PC-3 (cell line): ENCODE measurements at regions not wholly inside any gene's neighbourhood (a gene's known extent, or its start where the extent isn't known, plus 50 kb on each side); places are given as distances from the start of the nearest gene placed in this dataset.

ENCODE experiments used
- ATAC-seq: fragments of 200-7000 bp; cut with Tn5 transposase; 2 replicates; pipeline ENCODE4 v1.9.1; 2020; ENCODE audit warnings: mild to moderate bottlenecking, moderate library complexity
- BruUV-seq: library from RNA; stranded (reverse); fragments of 400-500 nt; replicated peaks from 2 replicates; lab custom pipeline; 2021; lab: Mats Ljungman, UMichigan
- CTCF ChIA-PET: fragments of 300-600 bp; sonication (Branson Sonifier 250); formaldehyde crosslinking; loops from one replicate; lab custom pipeline; 2022; ENCODE audit warnings: antibody characterized with exemption; lab: Charles Lee
- POLR2A ChIA-PET: fragments of 300-600 bp; sonication (Branson Sonifier 250); formaldehyde crosslinking; loops from one replicate; lab custom pipeline; 2022; ENCODE audit warnings: antibody characterized with exemption; ENCODE audit not compliant: unreplicated experiment; lab: Charles Lee
- DNase-seq: peaks from one replicate; pipeline ENCODE4 v3.0.0-alpha.2; 2015
- H2AFZ ChIP-seq: fragments of 300-600 bp; sonication (generic); 2 replicates; pipeline ENCODE4 v1.6.0; 2016; ENCODE audit warnings: antibody characterized with exemption, low read length
- H3F3A ChIP-seq: fragments of 300-600 bp; sonication (generic); one replicate; pipeline ENCODE4 v1.6.0; 2017; ENCODE audit warnings: antibody characterized with exemption, low read length, control low read depth, mild to moderate bottlenecking; ENCODE audit not compliant: unreplicated experiment
- H3K27ac ChIP-seq: fragments of 300-600 bp; sonication (generic); 2 replicates; pipeline ENCODE4 v1.5.1; 2016; ENCODE audit warnings: mild to moderate bottlenecking, low read length
- H3K27me3 ChIP-seq: fragments of 300-600 bp; sonication (generic); 2 replicates; pipeline ENCODE4 v1.6.1; 2016; ENCODE audit warnings: low read length, mixed read lengths
- H3K36me3 ChIP-seq: fragments of 300-600 bp; sonication (generic); 2 replicates; pipeline ENCODE4 v1.6.1; 2016; ENCODE audit warnings: low read depth, mixed run types, low read length, mixed read lengths
- H3K4me1 ChIP-seq: fragments of 300-600 bp; sonication (generic); 2 replicates; pipeline ENCODE4 v1.5.1; 2016; ENCODE audit warnings: low read length; ENCODE audit not compliant: insufficient read depth
- H3K4me2 ChIP-seq: fragments of 300-600 bp; sonication (generic); 2 replicates; pipeline ENCODE4 v1.6.0; 2016; ENCODE audit warnings: low read length
- H3K4me3 ChIP-seq: fragments of 300-600 bp; sonication (generic); 2 replicates; pipeline ENCODE4 v1.5.1; 2016; ENCODE audit warnings: mild to moderate bottlenecking, low read length, mixed read lengths
- H3K79me2 ChIP-seq: fragments of 300-600 bp; sonication (generic); 2 replicates; pipeline ENCODE4 v1.6.1; 2017; ENCODE audit warnings: low read length, mixed read lengths
- H3K9ac ChIP-seq: fragments of 300-600 bp; sonication (generic); 2 replicates; pipeline ENCODE4 v1.6.0; 2016; ENCODE audit warnings: mild to moderate bottlenecking, low read length
- H3K9me2 ChIP-seq: fragments of 300-600 bp; sonication (generic); replicated peaks from 2 replicates; pipeline ENCODE4 v1.6.1; 2016; ENCODE audit warnings: mixed run types, low read length, mixed read lengths
- H3K9me3 ChIP-seq: fragments of 300-600 bp; sonication (generic); 2 replicates; pipeline ENCODE4 v1.6.1; 2016; ENCODE audit warnings: low read length, mixed read lengths
- H4K20me1 ChIP-seq: fragments of 300-600 bp; sonication (generic); 2 replicates; pipeline ENCODE4 v1.6.1; 2016; ENCODE audit warnings: low read length, mixed read lengths
- CTCF ChIP-seq: fragments of 300-600 bp; sonication (generic); conservative IDR thresholded peaks from 2 replicates; pipeline ENCODE4 v1.5.1; 2017; ENCODE audit warnings: antibody characterized with exemption, low read depth, mild to moderate bottlenecking, low read length
- EZH2 ChIP-seq: fragments of 300-600 bp; sonication (generic); IDR thresholded peaks from one replicate; pipeline ENCODE4 v1.6.1; 2017; ENCODE audit warnings: antibody characterized with exemption, mild to moderate bottlenecking, low read length; ENCODE audit not compliant: unreplicated experiment
- EZH2phosphoT487 ChIP-seq: fragments of 300-600 bp; sonication (generic); IDR thresholded peaks from 2 replicates; pipeline ENCODE4 v1.6.1; 2018; ENCODE audit warnings: mild to moderate bottlenecking, antibody characterized with exemption, low read length, borderline replicate concordance
- intact Hi-C: fragments of 100-400 bp; cut with micrococcal nuclease; formaldehyde crosslinking; loops from 2 replicates; pipeline ENCODE4 v1.9.0; 2023

- no peaks in the 10 kb centered on the region for H3F3A ChIP-seq
- DNase-seq (peak; percentile 24), ATAC-seq (no peak)
- no peaks in the 10 kb centered on the region for H3K36me3 ChIP-seq
- H3K79me2 ChIP-seq, result no peaks in the 10 kb centered on the region
- H3K9ac ChIP-seq, result no peak overlapping the region
- H3K4me1 ChIP-seq, result peaks cover 53% of the 10 kb centered on the region
- H4K20me1 ChIP-seq, result no peaks in the 10 kb centered on the region
- peak overlapping the region; percentile 32; the same call in 1 of the 2 replicates for H2AFZ ChIP-seq
- H3K9me3 ChIP-seq, result no peaks in the 10 kb centered on the region
- peak overlapping the region; percentile 63 for H3K27ac ChIP-seq
- H3K9me2 ChIP-seq, result no peaks in the 10 kb centered on the region
- ChIA-PET POLR2A (interaction anchor here (0.5 kb wide), 1 partner anchor 234 kb away, joined by 3 read pairs; no protein-coding TSS in a partner anchor), CTCF (no interaction called here)
- no TSS peak for BruUV-seq
- H3K4me3 ChIP-seq, result no peak overlapping the region
- TF ChIP-seq EZH2phosphoT487, result no peak
- no peaks in the 10 kb centered on the region for H3K27me3 ChIP-seq
- intact Hi-C loops, result loop anchor here (2.0 kb wide), 1 partner anchor 161 kb away; no protein-coding TSS in a partner anchor
- H3K4me2 ChIP-seq, result peak overlapping the region; percentile 34
Observed at GRCh38 chr12:124679533-124680371, 112.3 kb upstream of the NCOR2 start.

GRCh38 chr12:124679047-124679446, 111.6 kb upstream of the NCOR2 start:
- Histone ChIP-seq H3K4me1 (peaks cover 46% of the 10 kb centered on the region), H3F3A (no peaks in the 10 kb centered on the region), H3K9me3 (no peaks in the 10 kb centered on the region), H3K79me2 (no peaks in the 10 kb centered on the region), H3K36me3 (no peaks in the 10 kb centered on the region), H3K4me3 (no peak overlapping the region), H4K20me1 (no peaks in the 10 kb centered on the region), H3K27me3 (no peaks in the 10 kb centered on the region), H2AFZ (no peak overlapping the region), H3K9ac (no peak overlapping the region), H3K9me2 (no peaks in the 10 kb centered on the region), H3K4me2 (peak overlapping the region; percentile 34; the same call in 1 of the 2 replicates), H3K27ac (peak overlapping the region; percentile 63)
- DNase-seq, result no peak
- no peak for ATAC-seq
- CTCF ChIA-PET, result no interaction called here
- POLR2A ChIA-PET, result interaction anchor here (0.5 kb wide), 1 partner anchor 235 kb away, joined by 3 read pairs; no protein-coding TSS in a partner anchor
- no TSS peak for BruUV-seq
- intact Hi-C loops, result no loop called here
- no peak for TF ChIP-seq CTCF

GRCh38 chr12:124678421-124678893, 111.0 kb upstream of the NCOR2 start:
- Histone ChIP-seq H3K9me3 (no peaks in the 10 kb centered on the region), H3K9ac (no peak overlapping the region), H3K27ac (no peak overlapping the region), H3K27me3 (no peaks in the 10 kb centered on the region), H3K79me2 (no peaks in the 10 kb centered on the region), H3K4me1 (peaks cover 40% of the 10 kb centered on the region), H3F3A (no peaks in the 10 kb centered on the region), H3K36me3 (no peaks in the 10 kb centered on the region), H3K4me3 (no peak overlapping the region), H3K9me2 (no peaks in the 10 kb centered on the region), H3K4me2 (no peak overlapping the region), H2AFZ (no peak overlapping the region), H4K20me1 (no peaks in the 10 kb centered on the region)
- BruUV-seq, result no TSS peak
- TF ChIP-seq CTCF (no peak), EZH2phosphoT487 (no peak), EZH2 (no peak)
- ChIA-PET CTCF (no interaction called here), POLR2A (no interaction called here)
- ATAC-seq, result no peak
- intact Hi-C loops, result no loop called here
- DNase-seq, result no peak
